B cell (primary cell): ENCODE measurements at regions not wholly inside any gene's neighbourhood (a gene's known extent, or its start where the extent isn't known, plus 50 kb on each side); places are given as distances from the start of the nearest gene placed in this dataset.

Experiments used
- EZH2 ChIP-seq: IDR thresholded peaks from 2 replicates; pipeline ENCODE4 v1.6.1; 2012; ENCODE audit warnings: borderline replicate concordance, low read depth, mild to moderate bottlenecking, moderate library complexity, low read length; ENCODE audit not compliant: insufficient read depth, poor library complexity, severe bottlenecking
- TF ChIP-seq, protein P1 (sequence below): fragments of 200-600 bp; IDR thresholded peaks from one replicate; pipeline ENCODE4 v1.8.0; 2022; ENCODE audit warnings: antibody characterized with exemption, mild to moderate bottlenecking

DNA sequence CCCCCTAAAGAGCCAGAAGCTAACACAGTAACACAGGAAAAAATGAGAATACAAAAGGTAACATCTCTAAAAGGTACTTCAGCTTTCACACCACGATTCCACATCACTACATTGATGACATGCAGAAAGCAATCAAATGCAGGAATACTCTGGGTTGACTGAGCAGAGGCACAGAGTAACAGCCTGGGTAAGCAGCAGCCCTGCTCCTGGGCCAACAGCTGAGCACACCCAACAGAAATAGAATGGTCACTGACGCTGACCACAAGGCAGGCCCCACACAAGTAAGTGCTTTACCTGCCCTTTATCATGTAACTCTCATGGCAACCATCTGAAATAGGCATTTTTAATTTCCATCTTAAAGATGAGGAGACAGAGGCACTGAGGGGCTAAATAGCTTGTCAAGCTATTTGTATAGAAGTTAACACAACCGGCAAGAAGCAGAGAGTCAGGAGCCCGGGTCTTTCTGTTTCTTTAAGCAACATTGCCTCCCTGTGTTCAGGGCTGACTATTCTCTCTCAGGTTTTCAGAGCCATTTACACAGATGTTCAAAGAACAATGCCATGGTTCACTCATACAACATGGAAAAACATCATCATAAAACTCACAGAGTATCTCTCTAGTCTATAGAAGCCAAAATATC, 168.9 kb downstream of the ZNF674 start:
- TF ChIP-seq, protein P1, sequence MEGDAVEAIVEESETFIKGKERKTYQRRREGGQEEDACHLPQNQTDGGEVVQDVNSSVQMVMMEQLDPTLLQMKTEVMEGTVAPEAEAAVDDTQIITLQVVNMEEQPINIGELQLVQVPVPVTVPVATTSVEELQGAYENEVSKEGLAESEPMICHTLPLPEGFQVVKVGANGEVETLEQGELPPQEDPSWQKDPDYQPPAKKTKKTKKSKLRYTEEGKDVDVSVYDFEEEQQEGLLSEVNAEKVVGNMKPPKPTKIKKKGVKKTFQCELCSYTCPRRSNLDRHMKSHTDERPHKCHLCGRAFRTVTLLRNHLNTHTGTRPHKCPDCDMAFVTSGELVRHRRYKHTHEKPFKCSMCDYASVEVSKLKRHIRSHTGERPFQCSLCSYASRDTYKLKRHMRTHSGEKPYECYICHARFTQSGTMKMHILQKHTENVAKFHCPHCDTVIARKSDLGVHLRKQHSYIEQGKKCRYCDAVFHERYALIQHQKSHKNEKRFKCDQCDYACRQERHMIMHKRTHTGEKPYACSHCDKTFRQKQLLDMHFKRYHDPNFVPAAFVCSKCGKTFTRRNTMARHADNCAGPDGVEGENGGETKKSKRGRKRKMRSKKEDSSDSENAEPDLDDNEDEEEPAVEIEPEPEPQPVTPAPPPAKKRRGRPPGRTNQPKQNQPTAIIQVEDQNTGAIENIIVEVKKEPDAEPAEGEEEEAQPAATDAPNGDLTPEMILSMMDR, result no peak
- TF ChIP-seq EZH2, result no peak
